ENCODE measurements at regions not wholly inside any gene's neighbourhood (a gene's known extent, or its start where the extent isn't known, plus 50 kb on each side); places are given as distances from the start of the nearest gene placed in this dataset.

GRCh38 chr2:208708486-208708885 is 301.9 kb downstream of the PTH2R start:
- TF ChIP-seq CTCF (conservative IDR thresholded peaks at IDR 0.05) (no peak), ZFX (IDR thresholded peaks at IDR 0.05) (no peak)
